MM.1S (cell line): ENCODE measurements at regions not wholly inside any gene's neighbourhood (a gene's known extent, or its start where the extent isn't known, plus 50 kb on each side); places are given as distances from the start of the nearest gene placed in this dataset.

Experiments used
- DNase-seq: peaks from one replicate; pipeline ENCODE4 v3.0.0-alpha.2; 2015
- H2AFZ ChIP-seq: fragments of 300-600 bp; sonication (generic); 2 replicates; pipeline ENCODE4 v1.6.0; 2016; ENCODE audit warnings: antibody characterized with exemption, low read length
- H3F3A ChIP-seq: fragments of 300-600 bp; sonication (generic); 2 replicates; pipeline ENCODE4 v1.6.1; 2016; ENCODE audit warnings: mild to moderate bottlenecking, antibody characterized with exemption, low read length, moderate library complexity, mixed read lengths; ENCODE audit not compliant: insufficient read depth
- H3K27ac ChIP-seq: fragments of 300-600 bp; sonication (generic); 2 replicates; pipeline ENCODE4 v1.5.1; 2016; ENCODE audit warnings: mild to moderate bottlenecking, low read length
- H3K27me3 ChIP-seq: fragments of 300-600 bp; sonication (generic); replicated peaks from 2 replicates; pipeline ENCODE4 v1.6.0; 2016; ENCODE audit warnings: low read length; ENCODE audit not compliant: insufficient read depth
- H3K36me3 ChIP-seq: fragments of 300-600 bp; sonication (generic); replicated peaks from 2 replicates; pipeline ENCODE4 v1.6.1; 2016; ENCODE audit warnings: mild to moderate bottlenecking, low read length, mixed read lengths; ENCODE audit not compliant: insufficient read depth
- H3K4me1 ChIP-seq: fragments of 300-600 bp; sonication (generic); 2 replicates; pipeline ENCODE4 v1.6.1; 2016; ENCODE audit warnings: low read length, mixed read lengths
- H3K4me2 ChIP-seq: fragments of 300-600 bp; sonication (generic); 2 replicates; pipeline ENCODE4 v1.6.0; 2016; ENCODE audit warnings: low read depth, low read length
- H3K4me3 ChIP-seq: fragments of 300-600 bp; sonication (generic); 2 replicates; pipeline ENCODE4 v1.5.1; 2016; ENCODE audit warnings: low read length, mixed read lengths
- H3K79me2 ChIP-seq: fragments of 300-600 bp; sonication (generic); 2 replicates; pipeline ENCODE4 v1.6.1; 2016; ENCODE audit warnings: mixed run types, low read length, mixed read lengths
- H3K9ac ChIP-seq: fragments of 300-600 bp; sonication (generic); 2 replicates; pipeline ENCODE4 v1.6.1; 2016; ENCODE audit warnings: low read length, mixed read lengths
- H3K9me2 ChIP-seq: fragments of 300-600 bp; sonication (generic); replicated peaks from 2 replicates; pipeline ENCODE4 v1.6.1; 2016; ENCODE audit warnings: mild to moderate bottlenecking, low read length, mixed read lengths; ENCODE audit not compliant: insufficient read depth
- H3K9me3 ChIP-seq: fragments of 300-600 bp; sonication (generic); replicated peaks from 2 replicates; pipeline ENCODE4 v1.6.1; 2016; ENCODE audit warnings: mild to moderate bottlenecking, low read length, mixed read lengths; ENCODE audit not compliant: insufficient read depth
- H4K20me1 ChIP-seq: fragments of 300-600 bp; sonication (generic); 2 replicates; pipeline ENCODE4 v1.6.1; 2016; ENCODE audit warnings: mild to moderate bottlenecking, low read length, moderate library complexity, mixed read lengths; ENCODE audit not compliant: insufficient read depth
- EZH2 ChIP-seq: fragments of 300-600 bp; sonication (generic); optimal IDR thresholded peaks from 2 replicates; pipeline ENCODE3; 2017; ENCODE audit warnings: low read depth, mild to moderate bottlenecking, antibody characterized with exemption, low read length, mixed read lengths
- EZH2phosphoT487 ChIP-seq: fragments of 300-600 bp; sonication (generic); IDR thresholded peaks from 2 replicates; pipeline ENCODE4 v1.6.1; 2018; ENCODE audit warnings: antibody characterized with exemption, low read length
- TF ChIP-seq, protein P1 (sequence below): fragments of 300-600 bp; sonication (generic); IDR thresholded peaks from 2 replicates; pipeline ENCODE4 v1.5.1; 2016; ENCODE audit warnings: antibody characterized with exemption, low read length, mixed read lengths

DNA sequence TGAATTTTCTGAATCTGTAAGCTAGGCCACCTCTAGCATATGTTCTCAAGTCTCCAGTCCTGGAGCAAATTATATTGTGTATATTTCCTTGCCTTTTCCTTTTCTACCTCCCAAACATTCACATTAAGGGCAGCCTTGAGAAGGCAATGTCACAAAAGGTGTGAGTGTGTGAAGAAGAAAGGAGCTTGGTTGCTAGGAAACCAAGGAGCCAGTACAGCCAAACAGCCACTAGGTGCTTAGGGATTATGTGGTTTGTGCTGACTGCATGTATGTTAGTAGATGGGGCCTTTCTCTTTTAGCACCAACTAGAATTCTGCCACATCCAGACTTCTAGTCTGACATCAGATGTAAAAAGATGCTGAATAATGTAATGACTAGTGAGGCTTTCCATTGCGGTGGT, 118.8 kb upstream of the DAZL start:
- Histone ChIP-seq H3K4me2 (peak overlapping the region; percentile 30; the same call in 1 of the 2 replicates), H3K27ac (no peak overlapping the region), H2AFZ (no peak overlapping the region), H3F3A (no peaks in the 10 kb centered on the region), H3K4me1 (peaks cover 14% of the 10 kb centered on the region), H3K9me2 (no peaks in the 10 kb centered on the region), H3K4me3 (no peak overlapping the region), H3K9ac (no peak overlapping the region), H3K27me3 (no peaks in the 10 kb centered on the region), H3K79me2 (no peaks in the 10 kb centered on the region), H3K9me3 (no peaks in the 10 kb centered on the region), H3K36me3 (no peaks in the 10 kb centered on the region), H4K20me1 (no peaks in the 10 kb centered on the region)
- peak; percentile 64 for DNase-seq
- TF ChIP-seq, protein P1, sequence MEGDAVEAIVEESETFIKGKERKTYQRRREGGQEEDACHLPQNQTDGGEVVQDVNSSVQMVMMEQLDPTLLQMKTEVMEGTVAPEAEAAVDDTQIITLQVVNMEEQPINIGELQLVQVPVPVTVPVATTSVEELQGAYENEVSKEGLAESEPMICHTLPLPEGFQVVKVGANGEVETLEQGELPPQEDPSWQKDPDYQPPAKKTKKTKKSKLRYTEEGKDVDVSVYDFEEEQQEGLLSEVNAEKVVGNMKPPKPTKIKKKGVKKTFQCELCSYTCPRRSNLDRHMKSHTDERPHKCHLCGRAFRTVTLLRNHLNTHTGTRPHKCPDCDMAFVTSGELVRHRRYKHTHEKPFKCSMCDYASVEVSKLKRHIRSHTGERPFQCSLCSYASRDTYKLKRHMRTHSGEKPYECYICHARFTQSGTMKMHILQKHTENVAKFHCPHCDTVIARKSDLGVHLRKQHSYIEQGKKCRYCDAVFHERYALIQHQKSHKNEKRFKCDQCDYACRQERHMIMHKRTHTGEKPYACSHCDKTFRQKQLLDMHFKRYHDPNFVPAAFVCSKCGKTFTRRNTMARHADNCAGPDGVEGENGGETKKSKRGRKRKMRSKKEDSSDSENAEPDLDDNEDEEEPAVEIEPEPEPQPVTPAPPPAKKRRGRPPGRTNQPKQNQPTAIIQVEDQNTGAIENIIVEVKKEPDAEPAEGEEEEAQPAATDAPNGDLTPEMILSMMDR = peak; percentile 50
- no peak for TF ChIP-seq EZH2

GRCh38 chr3:16724487-16724886, 119.3 kb upstream of the DAZL start:
- no peaks in the 10 kb centered on the region for H3F3A ChIP-seq
- no peak overlapping the region for H3K4me3 ChIP-seq
- DNase-seq = peak; percentile 35
- H3K36me3 ChIP-seq = no peaks in the 10 kb centered on the region
- TF ChIP-seq EZH2phosphoT487 (no peak), EZH2 (no peak)
- TF ChIP-seq, protein P1 = no peak
- no peaks in the 10 kb centered on the region for H4K20me1 ChIP-seq
- H3K79me2 ChIP-seq = no peaks in the 10 kb centered on the region
- H3K27ac ChIP-seq = no peak overlapping the region
- no peaks in the 10 kb centered on the region for H3K27me3 ChIP-seq
- no peak overlapping the region for H2AFZ ChIP-seq
- H3K4me1 ChIP-seq = peaks cover 14% of the 10 kb centered on the region
- peak overlapping the region; percentile 30; the same call in 1 of the 2 replicates for H3K4me2 ChIP-seq
- no peaks in the 10 kb centered on the region for H3K9me2 ChIP-seq
- no peak overlapping the region for H3K9ac ChIP-seq
- H3K9me3 ChIP-seq = no peaks in the 10 kb centered on the region

DNA sequence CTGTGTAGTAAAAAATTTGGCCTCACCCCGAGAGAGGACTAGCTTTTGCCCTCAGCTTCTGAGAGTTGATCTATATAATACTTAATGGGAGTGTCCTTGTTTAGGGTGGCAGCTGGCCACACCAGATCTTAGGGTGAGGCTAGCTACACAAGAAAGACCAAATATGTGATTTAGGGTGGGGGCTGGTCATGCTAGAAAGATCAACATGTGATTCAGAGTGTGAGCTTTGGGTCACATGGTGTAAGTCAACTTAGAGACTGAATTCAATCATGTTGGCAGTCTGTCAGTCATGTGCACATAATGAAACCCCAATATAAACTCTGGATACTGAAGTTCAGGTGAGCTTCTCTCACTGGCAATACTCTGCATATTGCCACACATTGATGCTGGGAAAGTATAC, 120.7 kb upstream of the DAZL start:
- Histone ChIP-seq H3K36me3 (no peaks in the 10 kb centered on the region), H4K20me1 (no peaks in the 10 kb centered on the region), H2AFZ (no peak overlapping the region), H3K4me2 (no peak overlapping the region), H3K9ac (no peak overlapping the region), H3K9me3 (no peaks in the 10 kb centered on the region), H3K4me3 (no peak overlapping the region), H3K79me2 (no peaks in the 10 kb centered on the region), H3F3A (no peaks in the 10 kb centered on the region), H3K27ac (no peak overlapping the region), H3K27me3 (no peaks in the 10 kb centered on the region), H3K4me1 (peaks cover 14% of the 10 kb centered on the region), H3K9me2 (no peaks in the 10 kb centered on the region)
- no peak for TF ChIP-seq EZH2
- TF ChIP-seq EZH2phosphoT487 = no peak
- TF ChIP-seq, protein P1 = no peak
- DNase-seq = no peak
